Activated CD8-positive, alpha-beta memory T cell treated with anti-CD3 and anti-CD28 coated beads for 4 hours (primary cell): ENCODE measurements at regions not wholly inside any gene's neighbourhood (a gene's known extent, or its start where the extent isn't known, plus 50 kb on each side); places are given as distances from the start of the nearest gene placed in this dataset.

Experiments
- DNase-seq, 2 donors: peaks; one replicate each; pipeline ENCODE4 v3.0.0-alpha.2; 2020; ENCODE audit warnings: low read depth in 2 of 2

DNA sequence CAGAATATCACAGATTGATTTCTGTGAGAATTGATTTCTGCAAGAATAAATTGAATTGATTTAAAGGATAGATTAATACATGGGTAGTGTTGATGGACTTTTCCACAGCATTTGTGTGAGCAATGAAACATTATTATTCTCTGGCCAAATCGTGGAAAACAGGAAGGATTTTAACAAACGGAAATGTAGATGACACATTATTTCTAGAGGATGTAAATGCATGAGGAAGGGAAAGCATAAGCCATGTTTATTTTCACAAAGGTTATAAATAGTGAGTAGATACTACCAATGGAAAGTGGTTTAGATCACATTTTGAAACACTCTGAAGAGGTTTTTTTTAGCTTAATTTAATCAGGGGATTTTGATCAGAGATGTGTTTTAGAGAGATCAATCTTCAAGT, 1534.6 kb upstream of the MIR17HG start:
- DNase-seq = no peak

DNA sequence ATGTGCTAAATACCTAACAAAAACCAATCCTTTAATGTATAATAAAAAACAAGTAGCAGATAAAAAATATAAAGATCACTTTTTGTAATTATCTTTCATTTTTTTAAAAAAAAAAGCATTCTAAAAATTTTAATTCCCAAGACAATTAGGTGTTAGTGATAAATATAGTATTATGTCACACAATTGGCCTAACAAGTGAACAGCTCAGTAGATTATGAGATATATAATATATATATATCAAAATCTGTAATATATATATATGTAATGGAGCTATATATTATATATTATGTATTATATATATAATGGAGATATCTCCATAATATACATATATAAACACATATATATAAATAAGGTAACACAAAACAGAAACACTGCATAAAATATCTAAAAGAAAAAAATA, 1531.1 kb upstream of the MIR17HG start:
- DNase-seq = no peak

DNA sequence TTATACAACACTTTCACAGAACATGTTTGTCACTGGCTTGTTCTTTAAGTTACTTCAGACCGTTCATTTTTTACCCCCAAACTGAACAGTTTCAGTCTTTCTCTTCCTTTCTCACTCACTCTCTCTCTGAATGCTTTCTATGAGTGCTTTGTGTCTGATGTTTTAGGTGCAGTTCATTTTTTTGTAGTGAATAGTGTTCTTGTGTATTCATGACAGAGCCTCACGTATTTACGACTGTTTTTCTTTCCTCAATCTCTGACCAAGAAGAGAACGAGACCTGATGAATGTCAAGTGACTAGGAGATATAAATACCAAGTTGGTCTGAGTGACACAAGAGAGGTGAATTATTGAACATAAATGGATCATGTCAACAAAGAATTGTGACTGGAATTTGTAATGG, 1525.0 kb upstream of the MIR17HG start:
- DNase-seq = no peak

DNA sequence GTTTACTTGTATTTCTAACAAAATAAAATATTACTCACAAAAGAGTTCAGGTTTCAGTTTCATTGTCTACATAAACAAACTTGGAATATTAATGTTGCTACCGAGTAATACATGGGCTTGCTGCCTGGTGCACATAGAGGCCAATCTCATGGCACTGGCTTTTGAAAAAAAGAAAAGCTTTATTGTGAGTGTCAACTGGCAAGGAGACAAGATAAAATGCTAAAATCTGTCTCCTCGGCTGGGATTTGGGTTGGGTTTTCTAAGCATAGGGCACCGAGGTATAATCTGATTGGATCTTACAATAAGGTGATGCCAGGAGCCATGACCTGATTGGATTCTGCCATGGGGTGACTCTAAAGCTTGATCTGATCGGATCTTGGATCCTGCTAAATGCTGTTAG, 1519.9 kb upstream of the MIR17HG start:
- DNase-seq = no peak

DNA sequence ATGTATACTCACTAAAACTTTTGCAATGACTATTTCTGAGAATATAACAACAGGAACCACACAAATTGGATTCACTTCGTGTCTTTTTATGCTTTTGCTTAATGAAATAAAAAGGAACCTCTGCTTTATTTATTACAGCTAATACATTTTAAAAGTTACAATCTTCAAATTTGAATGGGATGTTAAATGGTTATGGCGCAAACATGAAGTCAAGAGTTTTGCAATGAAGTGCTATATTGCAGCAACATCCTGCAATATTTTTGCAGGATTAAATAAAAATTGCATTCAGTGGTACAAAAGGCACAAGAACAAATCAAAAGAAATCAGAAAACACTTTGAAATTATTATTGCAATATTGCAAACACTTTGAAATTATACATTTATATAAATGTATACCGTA, 1519.0 kb upstream of the MIR17HG start:
- DNase-seq = no peak

DNA sequence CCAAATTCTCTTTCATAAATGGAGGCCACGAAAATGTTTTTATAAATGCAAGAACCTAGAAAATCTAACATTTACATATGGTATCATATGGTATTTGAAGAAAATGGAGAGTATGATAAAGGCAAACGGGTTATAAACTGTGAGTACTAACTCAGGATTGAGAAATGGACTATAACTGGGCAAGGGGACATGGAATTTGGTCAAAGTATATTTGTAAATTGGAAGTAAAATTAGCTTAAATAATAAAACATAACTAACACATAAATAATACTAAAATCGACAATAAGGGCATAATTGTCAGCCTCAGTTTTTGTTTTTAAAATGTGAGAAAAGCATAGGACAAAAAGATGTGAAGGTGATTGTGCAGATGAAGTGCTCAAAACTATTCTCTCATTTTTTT, 1516.3 kb upstream of the MIR17HG start:
- DNase-seq = no peak

DNA sequence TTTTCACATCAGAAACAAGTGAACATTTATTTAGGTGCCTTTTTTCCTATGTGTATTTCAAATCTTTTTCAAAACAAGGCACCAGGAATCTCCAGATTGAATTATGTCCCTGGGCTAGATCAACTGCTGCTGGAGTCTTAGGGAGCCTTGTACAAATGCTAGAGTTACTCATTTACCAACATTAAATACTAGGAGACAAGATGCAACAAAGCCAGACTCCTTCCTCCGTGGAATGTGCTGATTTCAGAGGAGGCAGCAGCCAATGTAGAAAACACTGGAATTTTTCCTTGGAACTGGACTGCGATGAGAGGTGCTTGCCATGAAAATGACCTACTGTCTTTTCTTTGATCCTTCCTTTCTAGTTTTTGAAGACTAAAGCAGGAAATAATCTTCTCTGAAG, 1514.7 kb upstream of the MIR17HG start:
- no peak for DNase-seq

DNA sequence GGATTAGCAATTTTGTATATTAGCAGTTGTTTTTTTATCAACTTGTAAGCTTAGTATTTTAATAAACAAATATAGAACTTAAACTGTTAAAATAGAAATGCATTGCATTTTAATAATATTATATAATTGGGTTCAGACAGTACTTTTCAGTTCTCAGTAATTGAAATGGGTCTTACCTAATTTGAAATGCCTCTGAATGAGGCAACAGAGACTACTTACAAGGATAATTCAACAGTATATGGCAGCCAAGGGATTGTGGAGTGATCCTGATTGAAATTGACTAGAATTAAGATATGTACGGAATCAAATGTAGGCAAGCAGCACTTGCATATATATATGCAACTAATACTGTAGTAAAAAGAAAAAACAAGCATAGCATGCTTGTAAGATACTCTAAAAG, 1503.9 kb upstream of the MIR17HG start:
- no peak for DNase-seq

DNA sequence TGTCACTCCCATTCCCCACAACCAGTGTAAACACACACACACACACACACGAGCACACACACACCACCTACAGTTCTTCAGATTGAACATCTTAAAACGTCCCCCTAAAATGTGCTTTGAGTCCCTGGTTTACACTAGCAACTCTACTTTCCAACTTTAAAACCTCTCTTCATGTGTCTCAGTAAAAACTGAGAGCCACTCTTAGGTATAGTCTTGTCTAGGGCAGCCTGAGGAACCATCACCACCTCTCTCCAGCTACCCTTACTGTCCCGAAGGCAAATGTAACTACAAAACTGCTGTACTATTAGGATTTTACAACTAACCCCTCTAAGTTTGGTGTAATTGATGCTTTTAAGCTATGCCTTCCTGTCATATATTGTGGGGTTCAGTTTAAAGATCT, 1501.6 kb upstream of the MIR17HG start:
- DNase-seq = no peak

DNA sequence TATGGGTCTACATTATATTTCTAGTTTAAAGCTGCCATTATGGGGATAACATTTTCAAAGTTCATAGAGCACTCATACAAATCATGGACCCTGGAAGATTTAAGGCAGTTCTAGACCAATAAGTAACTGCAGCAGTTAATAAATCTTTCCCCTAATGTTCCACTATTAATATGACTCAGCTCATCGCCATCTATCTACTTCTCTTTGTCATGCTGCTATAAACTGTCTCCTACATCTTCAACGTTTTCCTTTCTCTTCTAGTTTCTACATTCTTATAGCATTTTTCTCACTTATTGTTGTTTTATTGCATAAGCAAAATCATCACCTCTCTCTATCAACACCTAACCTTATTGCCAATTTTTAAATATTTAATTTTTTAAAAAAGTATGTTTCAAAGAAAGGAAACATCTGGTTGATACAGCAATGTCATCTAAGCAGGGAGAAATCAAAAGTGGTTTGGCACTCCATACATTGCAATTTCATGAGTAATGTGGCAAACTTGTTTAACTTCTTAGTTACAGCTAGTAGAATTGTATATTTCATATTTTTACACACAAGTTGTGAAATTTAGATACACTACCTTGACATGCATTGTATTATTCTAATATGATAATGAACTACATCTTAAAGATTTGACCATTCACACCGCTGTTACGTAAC, 1500.4 kb upstream of the MIR17HG start:
- DNase-seq = no peak

DNA sequence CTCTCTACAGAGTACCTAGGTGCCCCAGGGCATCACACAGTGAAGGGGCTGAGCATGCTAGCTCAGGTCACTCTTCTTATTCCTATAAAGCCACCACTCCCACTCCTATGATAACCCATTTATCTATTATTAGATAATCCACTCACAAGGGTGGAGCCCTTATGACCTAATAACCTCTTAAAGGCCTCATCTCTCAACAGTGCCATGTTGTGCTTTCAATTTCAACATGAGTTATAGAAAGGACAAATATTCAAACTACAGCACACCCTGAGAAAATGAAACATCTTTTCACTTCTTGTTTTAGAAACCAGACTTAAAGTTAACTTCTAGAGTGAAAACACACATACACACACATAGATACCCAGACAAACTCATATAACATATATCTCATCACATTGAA, 1494.9 kb upstream of the MIR17HG start:
- no peak for DNase-seq

DNA sequence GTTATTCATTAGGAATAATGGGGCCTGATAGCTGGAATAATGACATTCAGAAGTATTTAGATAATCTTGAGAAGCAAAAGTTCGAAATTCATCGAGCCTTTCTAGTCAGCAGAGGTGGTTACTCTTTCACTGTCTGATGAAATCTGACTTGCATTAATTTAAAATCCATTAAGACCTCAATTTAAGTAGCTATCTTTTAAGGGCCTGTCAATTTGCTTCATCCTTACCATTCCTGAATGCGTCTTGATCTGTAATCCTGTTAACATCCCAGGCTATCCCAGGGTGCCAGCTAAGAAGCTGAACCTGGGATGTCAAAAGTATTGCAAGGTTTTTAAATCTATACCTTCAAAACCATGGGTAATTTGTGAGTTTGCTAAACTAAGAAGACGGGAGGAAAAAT, 1491.0 kb upstream of the MIR17HG start:
- DNase-seq = no peak

DNA sequence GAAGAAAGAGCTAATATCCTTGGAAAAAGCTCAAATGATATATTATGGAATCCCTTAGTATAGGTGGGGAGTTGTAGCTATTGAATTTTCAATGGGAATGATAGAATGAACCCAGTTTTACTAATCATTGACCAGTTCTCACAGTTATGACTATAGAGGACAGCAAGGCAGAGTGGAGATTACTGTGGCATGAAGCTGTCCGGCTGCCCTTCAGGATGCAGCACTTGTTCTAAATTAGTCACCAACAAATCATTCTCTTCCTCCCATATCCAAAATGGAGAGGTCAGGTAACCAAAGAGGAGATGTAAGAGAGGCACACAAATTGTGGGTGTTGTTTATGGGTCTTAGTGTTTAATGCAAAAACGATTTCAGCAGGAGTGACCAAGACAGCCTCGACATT, 1490.0 kb upstream of the MIR17HG start:
- DNase-seq = no peak

DNA sequence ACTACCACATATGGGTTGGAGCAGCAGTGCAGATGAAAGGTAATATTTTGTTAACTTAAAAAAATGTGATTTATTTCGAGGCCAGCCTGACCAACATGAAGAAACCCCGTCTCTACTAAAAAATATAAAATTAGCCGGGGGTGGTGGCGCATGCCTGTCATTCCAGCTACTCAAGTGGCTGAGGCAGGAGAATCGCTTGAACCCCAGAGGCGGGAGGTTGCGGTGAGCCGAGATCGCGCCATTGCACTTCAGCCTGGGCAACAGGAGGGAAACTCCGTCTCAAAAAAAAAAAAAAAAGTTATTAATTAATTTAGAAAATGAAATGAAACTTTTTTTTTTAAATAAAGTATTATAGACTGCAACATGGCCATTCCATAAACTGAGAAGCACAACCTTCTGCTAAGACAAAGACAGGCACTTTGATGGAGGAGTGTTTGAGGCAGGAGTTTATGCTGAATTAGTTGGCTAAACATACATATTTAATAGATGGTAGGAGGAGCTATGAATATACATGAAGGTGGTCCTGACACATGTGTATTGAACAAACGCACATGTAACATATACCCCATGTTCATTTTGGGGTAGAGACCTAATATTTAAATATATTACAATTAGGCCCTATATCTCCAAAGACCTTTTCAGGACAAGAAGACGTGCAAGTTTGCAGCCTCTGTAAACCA, 1485.3 kb upstream of the MIR17HG start:
- DNase-seq = no peak

DNA sequence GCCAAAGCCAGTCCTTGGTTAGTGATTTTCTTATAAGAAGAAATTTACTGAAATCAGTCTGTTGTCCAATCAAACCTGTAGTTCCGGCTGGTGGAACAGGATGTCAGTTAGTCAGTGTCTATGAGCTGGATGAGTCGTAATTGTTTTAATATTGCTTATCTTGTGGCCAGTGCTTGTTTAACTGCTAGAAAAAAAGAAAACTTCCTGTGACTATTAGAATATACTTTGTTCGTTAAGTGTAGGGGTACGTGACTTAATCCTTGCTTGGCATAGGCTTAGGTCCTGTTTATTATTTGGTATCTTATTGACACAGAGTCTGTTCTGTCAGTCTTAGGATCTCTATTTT, 1484.8 kb upstream of the MIR17HG start:
- no peak for DNase-seq

DNA sequence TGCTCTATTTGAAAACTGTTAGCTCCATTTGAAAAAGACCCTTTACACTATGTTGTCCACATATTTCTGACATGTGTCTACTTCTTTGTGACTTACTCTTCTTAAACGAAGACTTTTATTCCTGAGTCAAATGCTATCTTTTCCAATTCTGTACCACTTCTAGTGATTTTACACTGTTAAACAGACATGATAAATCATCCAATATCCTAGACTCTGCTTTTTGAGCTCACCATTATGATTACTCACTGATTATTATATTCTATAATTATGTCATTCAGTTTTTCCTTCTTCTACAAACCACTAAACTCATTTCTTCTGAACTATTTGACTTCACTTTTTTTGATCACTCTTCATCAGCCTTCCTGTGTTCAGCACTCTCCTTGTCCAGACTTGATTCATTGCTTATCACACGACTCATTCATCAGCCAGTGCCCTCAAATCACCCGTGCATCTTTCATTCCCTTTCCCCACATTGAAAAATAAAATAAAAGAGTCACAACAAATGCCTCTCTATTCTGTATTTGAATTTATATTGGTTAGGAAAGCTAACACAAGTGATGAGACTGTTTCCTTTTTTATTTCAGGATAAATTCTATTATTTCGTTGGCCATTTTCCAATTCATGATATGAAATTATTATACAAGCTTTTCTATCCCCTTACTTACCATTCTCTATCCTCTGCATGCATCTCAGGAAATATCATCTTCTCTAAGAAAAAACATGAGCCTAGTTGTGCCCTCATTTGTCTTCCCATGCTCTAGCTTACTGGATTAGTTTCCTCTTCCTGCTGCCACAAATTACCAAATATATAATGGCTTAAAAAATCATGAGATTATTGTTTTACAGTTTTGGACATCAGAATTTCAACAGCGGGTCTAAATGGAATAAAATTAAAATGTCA, 1482.1 kb upstream of the MIR17HG start:
- DNase-seq = no peak

DNA sequence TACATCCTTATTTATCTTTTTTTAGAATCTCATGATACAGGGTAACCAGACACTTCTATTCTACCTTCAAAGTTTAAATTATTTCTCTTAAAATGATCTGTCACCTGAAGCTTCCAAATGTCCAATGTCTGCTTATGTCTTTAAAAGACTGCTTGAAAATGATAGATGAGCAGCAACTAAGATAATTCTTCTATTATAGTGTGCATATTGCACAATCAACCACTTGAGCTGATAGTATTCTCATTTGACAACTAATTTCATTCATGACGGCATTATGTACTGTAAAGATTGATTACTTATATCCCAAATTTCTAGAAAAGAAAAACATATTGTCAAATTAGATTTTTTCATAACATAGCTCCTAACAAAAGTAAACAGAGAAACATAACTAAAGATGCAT, 1478.2 kb upstream of the MIR17HG start:
- DNase-seq = no peak

DNA sequence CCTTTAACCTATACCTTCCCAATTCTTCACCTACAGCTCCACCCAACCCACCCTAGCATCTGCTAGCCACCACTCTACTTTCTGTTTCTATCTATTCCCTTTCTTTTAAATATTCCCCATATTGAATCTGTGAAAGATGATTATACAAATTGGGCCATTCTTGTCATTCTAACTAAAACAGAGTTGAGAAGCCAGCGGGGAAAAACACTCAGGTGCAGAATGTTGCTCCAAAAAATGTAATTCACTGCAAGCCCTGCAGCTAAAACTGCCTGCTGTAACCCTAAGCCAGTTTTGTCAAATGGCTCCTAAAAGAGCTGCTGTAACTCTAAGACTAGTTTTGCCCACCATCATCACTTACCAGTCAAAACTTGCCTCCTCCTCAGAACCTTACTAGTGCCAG, 1468.6 kb upstream of the MIR17HG start:
- DNase-seq = no peak

DNA sequence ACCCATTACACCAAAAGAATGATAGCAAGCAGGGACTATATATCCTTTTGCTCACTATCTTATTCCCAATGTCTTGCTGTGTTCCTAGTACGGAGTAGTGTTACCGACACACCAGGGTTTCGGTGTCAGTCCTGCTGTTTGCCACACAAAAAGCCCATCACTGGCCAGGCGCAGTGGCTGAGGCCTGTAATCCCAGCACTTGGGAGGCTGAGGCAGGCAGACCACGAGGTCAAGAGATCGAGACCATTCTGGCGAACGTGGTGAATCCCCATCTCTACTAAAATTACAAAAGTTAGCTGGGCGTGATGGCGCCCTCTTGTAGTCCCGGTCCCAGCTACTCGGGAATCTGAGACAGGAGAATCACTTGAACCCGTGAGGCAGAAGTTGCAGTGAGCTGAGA, 1467.3 kb upstream of the MIR17HG start:
- DNase-seq = no peak

DNA sequence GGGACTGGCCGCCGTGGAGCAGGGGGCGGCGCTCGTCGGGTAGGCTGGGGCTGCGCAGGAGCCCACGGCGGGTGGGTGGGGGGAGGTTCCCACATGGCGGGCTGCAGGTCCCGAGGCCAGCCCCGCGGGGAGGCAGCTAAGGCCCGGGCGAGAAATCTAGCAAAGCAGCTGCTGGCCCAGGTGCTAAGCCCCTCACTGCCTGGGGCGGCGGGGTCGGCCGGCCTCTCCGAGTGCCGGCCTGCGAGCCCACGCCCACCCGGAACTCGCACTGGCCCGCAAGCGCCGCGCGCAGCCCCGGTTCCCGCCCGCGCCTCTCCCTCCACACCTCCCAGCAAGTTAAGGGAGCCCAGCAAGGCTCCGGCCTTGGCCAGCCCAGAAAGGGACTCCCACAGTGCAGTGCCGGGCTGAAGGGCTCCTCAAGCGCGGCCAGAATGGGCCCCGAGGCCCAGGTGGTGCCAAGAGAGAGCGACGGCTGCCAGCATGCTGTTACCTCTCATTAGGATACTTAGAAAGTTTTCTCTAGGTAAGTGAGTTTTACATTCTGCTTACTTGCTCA, 1463.5 kb upstream of the MIR17HG start:
- no peak for DNase-seq

DNA sequence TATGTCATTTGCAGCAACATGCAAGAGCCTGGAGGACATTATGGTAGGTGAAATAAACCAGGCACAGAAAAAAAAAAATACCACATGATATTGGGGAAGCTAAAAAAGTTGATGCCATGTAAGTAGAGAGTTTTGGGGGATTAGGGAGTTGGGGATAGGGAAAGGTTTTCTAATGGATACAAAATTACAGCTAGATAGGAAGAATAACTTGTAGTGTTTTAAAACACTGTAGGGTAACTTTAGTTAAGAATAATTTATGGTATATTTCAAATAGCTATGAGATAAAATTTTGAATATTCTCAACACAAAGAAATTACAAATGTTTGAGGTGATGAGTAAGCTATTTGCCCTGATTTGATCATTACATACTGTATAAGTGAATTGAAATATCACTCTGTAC, 1456.7 kb upstream of the MIR17HG start:
- DNase-seq = no peak

DNA sequence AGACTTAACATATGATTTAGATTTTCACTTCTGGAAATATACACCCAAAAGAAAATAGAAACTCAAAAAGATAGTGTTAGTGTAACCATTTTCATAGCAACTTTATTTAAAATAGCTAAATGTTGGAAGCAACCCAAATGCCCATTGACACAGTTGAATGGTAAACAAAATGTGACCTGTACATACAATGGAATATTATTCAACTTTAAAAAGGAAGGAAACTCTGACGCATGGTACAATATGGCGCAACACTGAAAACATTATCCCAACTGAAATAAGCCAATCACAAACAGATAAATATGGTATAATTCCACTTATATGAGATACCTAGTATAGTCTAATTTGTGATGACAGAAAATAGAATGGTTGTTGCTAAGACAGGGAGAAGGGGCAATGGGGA, 1456.1 kb upstream of the MIR17HG start:
- DNase-seq = no peak

DNA sequence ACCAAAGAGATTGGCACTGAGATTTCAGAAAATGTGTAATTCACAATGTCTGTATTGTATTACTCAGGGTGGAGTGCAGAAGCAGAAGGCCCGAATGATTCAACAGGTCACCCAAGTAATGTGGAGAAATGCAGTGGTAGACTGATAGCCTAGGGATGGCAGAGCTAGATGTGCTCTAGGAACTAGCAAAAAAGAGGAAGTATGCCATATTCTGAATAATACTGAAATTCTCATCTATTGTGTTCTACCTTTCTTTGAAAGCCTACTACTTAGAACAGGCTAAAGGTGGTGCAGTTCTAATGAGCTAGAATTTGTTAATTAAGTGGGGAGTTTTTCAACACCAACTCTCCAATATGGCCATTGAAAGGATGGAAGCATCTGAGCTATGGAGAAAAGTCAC, 1449.8 kb upstream of the MIR17HG start:
- no peak for DNase-seq
